Bronchial epithelial cell (primary cell): ENCODE measurements at regions not wholly inside any gene's neighbourhood (a gene's known extent, or its start where the extent isn't known, plus 50 kb on each side); places are given as distances from the start of the nearest gene placed in this dataset.

ENCODE experiments used
- DNase-seq: peaks from one replicate; pipeline ENCODE4 v3.0.0-alpha.2; 2010; ENCODE audit warnings: low read depth
- FAIRE-seq: peaks from 2 replicates; lab custom pipeline; 2011; peaks lifted over from hg19 to GRCh38; lab: Jason Lieb, UNC
- H3K27me3 ChIP-seq: 2 replicates; pipeline ENCODE4 v1.5.1; 2011; ENCODE audit warnings: low read length; ENCODE audit not compliant: control insufficient read depth, insufficient read depth
- H3K36me3 ChIP-seq: 2 replicates; pipeline ENCODE4 v1.5.1; 2011; ENCODE audit warnings: low read length; ENCODE audit not compliant: control insufficient read depth, insufficient read depth
- H3K4me3 ChIP-seq: 2 replicates; pipeline ENCODE4 v1.5.1; 2011; ENCODE audit warnings: mild to moderate bottlenecking, low read depth, low read length, control low read depth
- TF ChIP-seq, protein P1 (sequence below): IDR thresholded peaks from 2 replicates; pipeline ENCODE4 v1.5.1; 2011; ENCODE audit warnings: mild to moderate bottlenecking, moderate library complexity, low read length, control low read depth, inconsistent platforms; ENCODE audit not compliant: insufficient read depth, severe bottlenecking

GRCh38 chr1:79682478-79682877 lies 675.9 kb upstream of the ADGRL4 start:
- FAIRE-seq (no peak), DNase-seq (no peak)
- Histone ChIP-seq H3K4me3 (no peak overlapping the region), H3K27me3 (no peaks in the 10 kb centered on the region), H3K36me3 (no peaks in the 10 kb centered on the region)
- TF ChIP-seq, protein P1, sequence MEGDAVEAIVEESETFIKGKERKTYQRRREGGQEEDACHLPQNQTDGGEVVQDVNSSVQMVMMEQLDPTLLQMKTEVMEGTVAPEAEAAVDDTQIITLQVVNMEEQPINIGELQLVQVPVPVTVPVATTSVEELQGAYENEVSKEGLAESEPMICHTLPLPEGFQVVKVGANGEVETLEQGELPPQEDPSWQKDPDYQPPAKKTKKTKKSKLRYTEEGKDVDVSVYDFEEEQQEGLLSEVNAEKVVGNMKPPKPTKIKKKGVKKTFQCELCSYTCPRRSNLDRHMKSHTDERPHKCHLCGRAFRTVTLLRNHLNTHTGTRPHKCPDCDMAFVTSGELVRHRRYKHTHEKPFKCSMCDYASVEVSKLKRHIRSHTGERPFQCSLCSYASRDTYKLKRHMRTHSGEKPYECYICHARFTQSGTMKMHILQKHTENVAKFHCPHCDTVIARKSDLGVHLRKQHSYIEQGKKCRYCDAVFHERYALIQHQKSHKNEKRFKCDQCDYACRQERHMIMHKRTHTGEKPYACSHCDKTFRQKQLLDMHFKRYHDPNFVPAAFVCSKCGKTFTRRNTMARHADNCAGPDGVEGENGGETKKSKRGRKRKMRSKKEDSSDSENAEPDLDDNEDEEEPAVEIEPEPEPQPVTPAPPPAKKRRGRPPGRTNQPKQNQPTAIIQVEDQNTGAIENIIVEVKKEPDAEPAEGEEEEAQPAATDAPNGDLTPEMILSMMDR = no peak

- Histone ChIP-seq H3K4me3 (no peak overlapping the region), H3K27me3 (no peaks in the 10 kb centered on the region), H3K36me3 (no peaks in the 10 kb centered on the region)
- TF ChIP-seq, protein P1 = no peak
- DNase-seq = no peak
- no peak for FAIRE-seq
Measured at GRCh38 chr1:79681382-79681781, 674.9 kb upstream of the ADGRL4 start.

GRCh38 chr1:79679916-79680315 lies 673.4 kb upstream of the ADGRL4 start:
- H3K36me3 ChIP-seq = no peaks in the 10 kb centered on the region
- DNase-seq = peak; percentile 22
- no peak for FAIRE-seq
- TF ChIP-seq, protein P1 = no peak
- H3K27me3 ChIP-seq = no peaks in the 10 kb centered on the region
- H3K4me3 ChIP-seq = no peak overlapping the region

GRCh38 chr1:79667848-79668696 lies 661.5 kb upstream of the ADGRL4 start:
- no peaks in the 10 kb centered on the region for H3K36me3 ChIP-seq
- H3K4me3 ChIP-seq = no peak overlapping the region
- FAIRE-seq (no peak), DNase-seq (no peak)
- TF ChIP-seq, protein P1 = no peak
- no peaks in the 10 kb centered on the region for H3K27me3 ChIP-seq

DNA sequence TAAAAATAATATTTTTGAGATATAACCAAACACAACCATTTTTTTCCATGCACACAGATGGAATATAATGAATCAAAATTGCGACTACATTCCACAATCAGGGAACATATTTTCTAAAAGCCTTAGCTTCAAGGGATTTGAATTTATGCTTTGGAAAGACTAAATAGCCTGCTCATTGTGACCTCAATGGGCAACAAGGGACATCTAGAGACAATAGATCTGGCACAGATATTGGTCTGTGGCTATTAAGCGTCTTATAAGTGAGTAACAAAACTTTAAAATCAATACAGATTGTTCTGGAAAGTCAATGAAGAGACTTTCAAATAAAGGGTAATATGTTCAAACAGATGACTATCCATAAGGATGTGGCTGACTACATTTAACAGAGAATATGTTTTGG lies 660.6 kb upstream of the ADGRL4 start:
- no peak for FAIRE-seq
- TF ChIP-seq, protein P1 = no peak
- no peaks in the 10 kb centered on the region for H3K27me3 ChIP-seq
- H3K4me3 ChIP-seq = no peak overlapping the region
- H3K36me3 ChIP-seq = no peaks in the 10 kb centered on the region
- DNase-seq = no peak
